Pons (tissue), 1 donor: ENCODE measurements at regions not wholly inside any gene's neighbourhood (a gene's known extent, or its start where the extent isn't known, plus 50 kb on each side); places are given as distances from the start of the nearest gene placed in this dataset.
"Not testable (repeated sequence)": the region's sequence is repeated elsewhere in the genome, so short reads cannot be mapped to it uniquely, and the experiment has no call there.

Source experiments
- DNase-seq: peaks from one replicate; pipeline ENCODE4 v3.0.0-alpha.2; 2016; ENCODE audit warnings: low spot score

DNA sequence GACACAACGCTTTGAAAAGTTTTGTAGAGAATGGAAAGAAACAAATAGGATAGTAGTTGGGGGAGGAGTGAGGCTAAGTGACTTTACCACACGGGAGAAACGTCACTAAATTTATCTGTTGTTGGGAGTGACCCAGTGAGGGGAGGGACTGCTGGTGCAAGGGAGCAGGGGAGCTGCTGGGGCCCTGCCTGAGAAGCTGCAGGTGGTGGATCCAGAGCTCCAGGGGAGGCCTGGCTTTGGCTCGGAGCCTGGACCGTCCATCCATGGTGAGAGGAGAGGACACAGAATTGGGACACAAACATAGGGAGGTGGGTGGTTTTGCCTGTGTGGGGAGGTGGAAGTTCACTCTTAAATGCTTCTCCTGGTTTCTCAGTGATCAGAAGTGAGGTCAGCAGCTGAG is 107.6 kb downstream of the GOSR1 start:
- no peak for DNase-seq

- no peak for DNase-seq
Observed at GRCh38 chr17:30580916-30581315, 103.7 kb downstream of the GOSR1 start.

DNA sequence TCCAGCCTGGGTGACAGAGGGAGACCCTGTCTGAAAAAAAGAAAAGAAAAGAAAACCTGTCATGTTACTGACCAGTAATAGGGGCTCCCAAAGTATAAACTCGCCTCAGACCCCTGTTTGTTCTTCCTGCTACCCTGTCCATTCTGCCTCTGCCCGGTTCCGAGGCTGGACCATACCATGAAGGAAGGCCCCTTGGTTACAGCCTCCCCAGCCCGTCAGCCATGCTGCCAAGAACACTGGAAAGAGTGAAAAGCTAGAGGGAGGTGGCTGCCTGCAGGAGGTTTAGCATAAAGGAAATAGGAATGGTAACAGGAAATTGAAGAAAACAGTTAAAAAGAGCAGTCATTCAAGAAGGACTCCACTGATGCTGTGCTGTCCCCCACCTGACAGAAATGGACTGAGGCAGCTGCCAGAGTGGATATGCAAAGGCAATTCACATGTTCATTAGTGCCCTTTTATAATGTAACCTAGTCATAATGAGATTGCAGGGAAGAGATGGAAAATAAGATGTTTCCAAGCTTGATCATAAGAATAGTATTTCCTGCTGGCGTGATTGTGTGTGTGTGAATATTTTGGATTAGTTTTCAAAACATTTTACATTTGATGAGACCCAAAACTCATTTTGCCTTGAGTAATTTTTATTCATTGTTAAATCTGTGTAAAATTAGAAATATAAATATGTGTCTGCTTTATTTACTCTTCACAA is 102.6 kb downstream of the GOSR1 start:
- DNase-seq, result no peak

DNA sequence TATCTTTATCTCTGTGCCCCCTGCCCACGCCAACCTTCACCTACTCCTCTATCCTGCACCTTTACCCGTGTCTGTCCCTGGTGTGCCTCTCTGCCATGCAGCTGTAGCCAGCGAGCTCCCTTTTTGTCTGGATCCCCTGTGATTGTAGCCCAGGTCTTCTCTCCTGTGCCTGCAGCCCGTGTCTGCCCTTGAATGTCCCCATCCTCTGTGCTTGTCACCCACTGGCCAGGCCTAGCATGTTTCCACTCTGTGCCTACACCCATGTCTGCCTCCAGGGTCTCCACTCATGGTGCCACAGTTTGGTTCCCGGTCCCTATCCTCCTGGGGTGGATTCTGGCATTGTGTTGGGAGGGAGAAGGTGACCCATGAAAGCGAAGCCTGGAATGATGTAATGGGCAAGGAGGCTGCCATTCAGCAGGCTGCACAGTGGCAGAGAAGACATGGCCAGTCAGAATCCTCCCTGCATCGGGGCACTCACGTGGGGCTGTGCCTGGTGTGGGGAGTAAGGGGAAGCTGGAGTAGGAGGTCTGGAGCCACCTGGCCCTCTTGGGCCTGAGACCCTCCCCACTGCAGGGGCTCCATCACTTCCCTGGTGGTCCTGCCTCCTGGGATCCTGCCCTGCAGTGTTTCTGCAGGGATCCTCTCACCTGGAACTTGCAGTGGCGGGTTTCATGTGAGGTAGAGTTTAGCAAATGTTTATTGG is 101.0 kb downstream of the GOSR1 start:
- DNase-seq, result not testable (repeated sequence)
